Adrenal gland (tissue), 9 donors: ENCODE measurements at regions not wholly inside any gene's neighbourhood (a gene's known extent, or its start where the extent isn't known, plus 50 kb on each side); places are given as distances from the start of the nearest gene placed in this dataset.

Experiments
- DNase-seq, 7 donors: peaks; one replicate each; pipeline ENCODE4 v3.0.0-alpha.2; 2019 to 2020
- H3K27ac ChIP-seq, 5 donors: fragments of 200-600 bp; sonication (generic) in 4 of 5; 1 replicate in 3 of 5; 2 replicates in 2 of 5; pipeline versions ENCODE4 v1.5.1 to v1.8.0; 2016 to 2020; ENCODE audit warnings: mild to moderate bottlenecking in 1 of 5
- H3K27me3 ChIP-seq: fragments of 200-600 bp; 2 replicates; pipeline ENCODE4 v1.8.0; 2021
- H3K36me3 ChIP-seq, 2 donors: fragments of 200-600 bp; replicated peaks in 1 of 2; 1 replicate in 1 of 2; 2 replicates in 1 of 2; pipeline versions ENCODE4 v1.5.1 to v1.8.0; 2018 to 2022
- H3K4me1 ChIP-seq, 2 donors: fragments of 200-600 bp; replicated peaks in 1 of 2; 1 replicate in 1 of 2; 2 replicates in 1 of 2; pipeline versions ENCODE4 v1.5.1 to v1.8.0; 2018 to 2021
- H3K4me3 ChIP-seq, 4 donors: fragments of 200-600 bp; sonication (generic) in 3 of 4; one replicate each; pipeline ENCODE4 v1.5.1; 2016 to 2018
- H3K9me3 ChIP-seq, 3 donors: fragments of 200-600 bp; sonication (generic) in 1 of 3; replicated peaks in 1 of 3; 1 replicate in 2 of 3; 2 replicates in 1 of 3; pipeline versions ENCODE4 v1.5.1 to v1.8.0; 2016 to 2021
- CTCF ChIP-seq, 6 experiments: fragments of 450-650 bp in 4 of 6; fragments of 200-600 bp in 2 of 6; sonication (generic) in 1 of 6; IDR thresholded peaks; 1 replicate in 5 of 6; 2 replicates in 1 of 6; pipeline versions ENCODE4 v1.5.1 to v1.8.0; 2016 to 2021; ENCODE audit warnings: antibody characterized with exemption in 6 of 6, mild to moderate bottlenecking in 2 of 6, moderate library complexity in 1 of 6
- POLR2A ChIP-seq, 2 donors: fragments of 450-650 bp; IDR thresholded peaks; one replicate each; pipeline ENCODE4 v1.6.1; 2017; ENCODE audit warnings: antibody characterized with exemption in 2 of 2, mild to moderate bottlenecking in 2 of 2, moderate library complexity in 1 of 2
- WGBS, 4 donors: extraction: QIAGEN DNeasy Blood & Tissue Kit in 2 of 4; methylation state at CpG; one replicate each; pipeline versions ENCODE4 v1.1.5 to v1.1.7; 2013 to 2017; 5-methylcytosine and 5-hydroxymethylcytosine counted together
- intact Hi-C, 2 donors: fragments of 100-400 bp; cut with DNase I; formaldehyde crosslinking; loops; one replicate each; pipeline versions ENCODE4 v1.14.1 to v1.15.0; 2022 to 2023
- donor health status: healthy with polysubstance abuse.
- donor health status: Bipolar disorder and iron deficiency.
- donor health status: DM: yes; HTN: yes; CAD: no.
- donor health status: DM: no; HTN: no; CAD: no.
- donor health status: DM: no; HTN: no; CAD: no.

- TF ChIP-seq POLR2A (IDR thresholded peaks at IDR 0.05): no peak
- TF ChIP-seq CTCF (IDR thresholded peaks at IDR 0.05): no peak
- Histone ChIP-seq H3K36me3 (no peaks in the 10 kb centered on the region), H3K9me3 (no peaks in the 10 kb centered on the region), H3K4me1 (peaks cover 0 to 19% of the 10 kb centered on the region in 2 donors), H3K27me3 (no peaks in the 10 kb centered on the region), H3K4me3 (no peak overlapping the region), H3K27ac (no peak overlapping the region)
- intact Hi-C loops: no loop called here
- no peak for DNase-seq
- 71 to 94% (median 77%) methylated on average over 2 of the region's 2 CpGs for WGBS, 4 donors
Observed at GRCh38 chr4:89468602-89469001, 161.0 kb upstream of the GPRIN3 start.

- no peak overlapping the region for H3K4me3 ChIP-seq
- no peaks in the 10 kb centered on the region for H3K36me3 ChIP-seq
- H3K9me3 ChIP-seq: no peaks in the 10 kb centered on the region
- H3K27ac ChIP-seq: no peak overlapping the region
- H3K4me1 ChIP-seq: no peaks in the 10 kb centered on the region
- intact Hi-C loops: no loop called here
- no peak for DNase-seq
- no peak for TF ChIP-seq CTCF (IDR thresholded peaks at IDR 0.05)
- no peak for TF ChIP-seq POLR2A (IDR thresholded peaks at IDR 0.05)
- H3K27me3 ChIP-seq: no peaks in the 10 kb centered on the region
Observed at GRCh38 chr4:89463341-89463740, 155.7 kb upstream of the GPRIN3 start.

- Histone ChIP-seq H3K4me3 (no peak overlapping the region), H3K4me1 (no peaks in the 10 kb centered on the region), H3K36me3 (no peaks in the 10 kb centered on the region), H3K9me3 (peaks cover 0 to 5% (median 0%) of the 10 kb centered on the region in 3 donors), H3K27ac (no peak overlapping the region), H3K27me3 (no peaks in the 10 kb centered on the region)
- no peak for DNase-seq
- intact Hi-C loops: no loop called here
- WGBS, 4 donors: 84 to 88% (median 86%) methylated on average over 1 of the region's 1 CpG
- TF ChIP-seq POLR2A (IDR thresholded peaks at IDR 0.05) (no peak), CTCF (IDR thresholded peaks at IDR 0.05) (no peak)
Observed at GRCh38 chr4:89447543-89447942, 139.9 kb upstream of the GPRIN3 start.

- no peak overlapping the region for H3K4me3 ChIP-seq
- no peak for DNase-seq
- 77 to 82% (median 78%) methylated on average over 2 of the region's 2 CpGs for WGBS, 4 donors
Observed at GRCh38 chr4:89446193-89446592, 138.6 kb upstream of the GPRIN3 start.

More at GRCh38 chr4:89446193-89446592, 138.6 kb upstream of the GPRIN3 start:
- Histone ChIP-seq H3K36me3 (no peaks in the 10 kb centered on the region), H3K9me3 (peaks cover 0 to 5% (median 0%) of the 10 kb centered on the region in 3 donors), H3K4me1 (no peaks in the 10 kb centered on the region), H3K27me3 (no peaks in the 10 kb centered on the region), H3K27ac (no peak overlapping the region)
- no peak for TF ChIP-seq CTCF (IDR thresholded peaks at IDR 0.05)
- intact Hi-C loops: no loop called here
